Nephron (organoid): ENCODE measurements at regions not wholly inside any gene's neighbourhood (a gene's known extent, or its start where the extent isn't known, plus 50 kb on each side); places are given as distances from the start of the nearest gene placed in this dataset.

Source experiments
- H3K27ac Mint-ChIP-seq, 3 experiments: 2 replicates each; pipeline ENCODE4 v1.8.0; 2020; ENCODE audit warnings: mixed read lengths in 3 of 3, mild to moderate bottlenecking in 2 of 3, moderate library complexity in 1 of 3
- H3K27me3 Mint-ChIP-seq: 2 replicates; pipeline ENCODE4 v1.8.0; 2021; ENCODE audit warnings: low read depth, mild to moderate bottlenecking, moderate library complexity, mixed read lengths
- H3K36me3 Mint-ChIP-seq: 2 replicates; pipeline ENCODE4 v1.8.0; 2020; ENCODE audit warnings: low read depth, mixed read lengths
- H3K4me1 Mint-ChIP-seq: 2 replicates; pipeline ENCODE4 v1.8.0; 2020; ENCODE audit warnings: mixed read lengths
- H3K4me3 Mint-ChIP-seq, 3 experiments: 2 replicates each; pipeline ENCODE4 v1.8.0; 2020; ENCODE audit warnings: mild to moderate bottlenecking in 3 of 3, mixed read lengths in 3 of 3, moderate library complexity in 2 of 3
- H3K9me3 Mint-ChIP-seq: 2 replicates; pipeline ENCODE4 v1.8.0; 2020; ENCODE audit warnings: mixed read lengths
- CTCF ChIP-seq, 3 experiments: fragments of 200-600 bp; sonication (generic); IDR thresholded peaks; one replicate each; pipeline ENCODE4 v1.5.0; 2021; ENCODE audit warnings: antibody characterized with exemption in 3 of 3; ENCODE audit not compliant: unreplicated experiment in 3 of 3

GRCh38 chr14:97264516-97265230 lies 467.5 kb downstream of the VRK1 start:
- peaks cover 4% of the 10 kb centered on the region for H3K4me1 Mint-ChIP-seq
- no peak overlapping the region for H3K4me3 Mint-ChIP-seq
- H3K9me3 Mint-ChIP-seq = peaks cover 10% of the 10 kb centered on the region
- TF ChIP-seq CTCF (IDR thresholded peaks at IDR 0.05; ENCODE audit: unreplicated experiment in 3 of 3) = no peak
- no peaks in the 10 kb centered on the region for H3K27me3 Mint-ChIP-seq
- H3K36me3 Mint-ChIP-seq = no peaks in the 10 kb centered on the region
- no peak overlapping the region for H3K27ac Mint-ChIP-seq

GRCh38 chr14:97266653-97267052 lies 469.5 kb downstream of the VRK1 start:
- H3K4me1 Mint-ChIP-seq = peaks cover 4% of the 10 kb centered on the region
- TF ChIP-seq CTCF (IDR thresholded peaks at IDR 0.05; ENCODE audit: unreplicated experiment in 3 of 3) = no peak
- H3K36me3 Mint-ChIP-seq = no peaks in the 10 kb centered on the region
- no peaks in the 10 kb centered on the region for H3K27me3 Mint-ChIP-seq
- peaks cover 7% of the 10 kb centered on the region for H3K9me3 Mint-ChIP-seq
- no peak overlapping the region for H3K27ac Mint-ChIP-seq
- H3K4me3 Mint-ChIP-seq = no peak overlapping the region

DNA sequence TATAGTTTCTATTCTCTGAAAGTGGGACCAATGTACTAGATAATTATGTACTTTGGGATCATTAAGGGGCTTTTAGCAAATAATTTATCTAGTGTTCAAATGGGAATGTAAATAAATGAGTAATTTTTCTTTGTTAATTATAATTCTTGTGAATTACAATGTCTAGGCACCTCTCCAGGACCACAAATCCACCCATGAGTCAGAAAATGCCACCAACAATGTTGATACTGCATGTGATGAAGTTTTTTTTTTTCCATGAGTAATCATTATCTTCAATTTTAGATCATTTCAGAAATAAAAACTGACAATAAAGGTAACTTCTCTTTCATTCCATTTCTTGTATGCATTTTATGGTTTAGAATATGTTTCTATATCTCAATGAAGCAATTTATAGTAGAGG lies 470.3 kb downstream of the VRK1 start:
- Mint-ChIP-seq H3K36me3 (no peaks in the 10 kb centered on the region), H3K4me1 (peaks cover 4% of the 10 kb centered on the region), H3K27ac (no peak overlapping the region), H3K9me3 (no peaks in the 10 kb centered on the region), H3K27me3 (no peaks in the 10 kb centered on the region), H3K4me3 (no peak overlapping the region)
- TF ChIP-seq CTCF (IDR thresholded peaks at IDR 0.05; ENCODE audit: unreplicated experiment in 3 of 3) = no peak

DNA sequence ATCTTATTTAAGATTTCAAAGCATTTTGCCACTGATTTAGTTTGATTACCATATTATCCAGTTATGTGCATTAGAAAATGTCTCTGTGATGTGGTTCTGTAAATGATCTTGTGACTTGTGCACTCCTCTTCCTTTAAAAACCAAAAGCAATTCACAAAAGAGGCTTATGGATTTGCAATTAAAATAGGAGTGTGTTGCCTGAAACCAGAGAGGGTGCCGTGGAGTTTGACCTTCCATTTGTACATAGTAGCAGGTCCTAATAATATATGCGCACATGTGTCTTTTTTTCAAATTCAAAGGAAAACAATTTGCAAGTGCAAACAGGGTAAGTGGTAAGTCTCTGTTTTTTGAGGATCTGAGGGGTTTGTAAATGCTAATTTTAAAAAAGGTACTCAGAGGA lies 470.9 kb downstream of the VRK1 start:
- H3K4me3 Mint-ChIP-seq = no peak overlapping the region
- TF ChIP-seq CTCF (IDR thresholded peaks at IDR 0.05; ENCODE audit: unreplicated experiment in 3 of 3) = no peak
- H3K36me3 Mint-ChIP-seq = no peaks in the 10 kb centered on the region
- peaks cover 4% of the 10 kb centered on the region for H3K4me1 Mint-ChIP-seq
- no peaks in the 10 kb centered on the region for H3K27me3 Mint-ChIP-seq
- H3K9me3 Mint-ChIP-seq = no peaks in the 10 kb centered on the region
- H3K27ac Mint-ChIP-seq = peak overlapping the region in 1 of 3 experiments; percentile 6

DNA sequence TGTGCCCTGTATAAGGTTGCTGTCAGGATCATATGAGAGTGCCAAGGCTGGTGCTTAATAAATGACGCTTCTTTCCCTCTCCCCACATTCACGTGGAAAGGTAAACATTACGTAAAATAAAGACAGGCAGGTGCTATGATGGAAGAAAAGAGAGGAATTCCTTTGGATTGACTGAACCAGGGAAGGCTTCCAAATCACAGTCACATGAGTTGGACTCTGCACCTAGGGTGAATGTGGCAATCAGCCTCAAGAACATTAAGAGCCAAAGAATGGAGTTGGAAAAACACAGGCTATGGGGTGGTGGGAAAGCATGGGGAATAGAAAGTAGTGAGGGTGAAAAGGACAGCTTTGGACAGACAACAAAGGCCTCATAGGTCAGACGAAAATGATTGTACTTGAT lies 473.1 kb downstream of the VRK1 start:
- H3K36me3 Mint-ChIP-seq = no peaks in the 10 kb centered on the region
- no peak overlapping the region for H3K27ac Mint-ChIP-seq
- no peak overlapping the region for H3K4me3 Mint-ChIP-seq
- H3K27me3 Mint-ChIP-seq = no peaks in the 10 kb centered on the region
- H3K9me3 Mint-ChIP-seq = no peaks in the 10 kb centered on the region
- TF ChIP-seq CTCF (IDR thresholded peaks at IDR 0.05; ENCODE audit: unreplicated experiment in 3 of 3) = no peak
- peaks cover 2% of the 10 kb centered on the region for H3K4me1 Mint-ChIP-seq

GRCh38 chr14:97271451-97271960 lies 474.3 kb downstream of the VRK1 start:
- no peak for TF ChIP-seq CTCF (IDR thresholded peaks at IDR 0.05; ENCODE audit: unreplicated experiment in 3 of 3)
- H3K27ac Mint-ChIP-seq = no peak overlapping the region
- no peak overlapping the region for H3K4me3 Mint-ChIP-seq
- no peaks in the 10 kb centered on the region for H3K9me3 Mint-ChIP-seq
- no peaks in the 10 kb centered on the region for H3K4me1 Mint-ChIP-seq
- no peaks in the 10 kb centered on the region for H3K27me3 Mint-ChIP-seq
- no peaks in the 10 kb centered on the region for H3K36me3 Mint-ChIP-seq
